ENCODE measurements at regions not wholly inside any gene's neighbourhood (a gene's known extent, or its start where the extent isn't known, plus 50 kb on each side); places are given as distances from the start of the nearest gene placed in this dataset.

DNA sequence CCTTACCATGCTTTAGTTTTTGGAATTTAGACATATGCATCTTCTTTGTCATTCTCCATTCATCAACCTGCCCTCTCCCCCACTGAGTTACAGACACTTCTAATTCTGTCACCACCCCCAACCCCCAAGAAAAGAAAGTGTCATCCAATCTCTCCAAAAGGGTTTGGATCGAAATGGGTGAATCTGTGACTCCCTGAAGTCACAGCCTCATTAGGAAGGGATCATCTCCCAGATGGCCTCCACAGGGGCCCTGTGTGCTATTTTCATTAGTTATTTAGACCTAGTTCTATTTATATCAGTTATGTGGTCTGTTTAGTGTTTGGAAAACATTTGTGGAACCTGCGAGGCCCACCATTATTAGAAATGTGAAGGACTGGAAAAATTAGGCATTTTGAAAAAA is 191.0 kb upstream of the ATP2B1 start:
- no peak for TF ChIP-seq POLR2A (IDR thresholded peaks at IDR 0.05; ENCODE audit: low read depth, low read length)
- no peak for TF ChIP-seq CTCF (IDR thresholded peaks at IDR 0.05; ENCODE audit: extremely low read depth in 1 of 2, insufficient read depth in 1 of 2, low read depth in 1 of 2, low read length in 2 of 2)
- TF ChIP-seq POLR2AphosphoS5 (IDR thresholded peaks at IDR 0.05; ENCODE audit: insufficient read depth, low read depth, low read length), result no peak
- no peak for TF ChIP-seq MAX (IDR thresholded peaks at IDR 0.05; ENCODE audit: insufficient read depth, insufficient read length)
- TF ChIP-seq EZH2 (IDR thresholded peaks at IDR 0.05; ENCODE audit: borderline replicate concordance, low read depth, low read length, severe bottlenecking), result no peak
- no peak for TF ChIP-seq FOS (IDR thresholded peaks at IDR 0.05; ENCODE audit: borderline replicate concordance, insufficient read depth, low read length)
